GM12865 (cell line): ENCODE measurements at regions not wholly inside any gene's neighbourhood (a gene's known extent, or its start where the extent isn't known, plus 50 kb on each side); places are given as distances from the start of the nearest gene placed in this dataset.

Source experiments
- DNase-seq: peaks from one replicate; pipeline ENCODE4 v3.0.0; 2010; ENCODE audit warnings: low read depth
- H3K4me3 ChIP-seq: 2 replicates; pipeline ENCODE4 v1.5.1; 2011; ENCODE audit warnings: mild to moderate bottlenecking, low read depth, low read length, control low read depth
- TF ChIP-seq, protein P1 (sequence below): IDR thresholded peaks from 2 replicates; pipeline ENCODE4 v1.5.1; 2011; ENCODE audit warnings: low read length, control low read depth, low read depth, inconsistent platforms; ENCODE audit not compliant: insufficient read depth; ENCODE audit errors: missing control alignments

DNA sequence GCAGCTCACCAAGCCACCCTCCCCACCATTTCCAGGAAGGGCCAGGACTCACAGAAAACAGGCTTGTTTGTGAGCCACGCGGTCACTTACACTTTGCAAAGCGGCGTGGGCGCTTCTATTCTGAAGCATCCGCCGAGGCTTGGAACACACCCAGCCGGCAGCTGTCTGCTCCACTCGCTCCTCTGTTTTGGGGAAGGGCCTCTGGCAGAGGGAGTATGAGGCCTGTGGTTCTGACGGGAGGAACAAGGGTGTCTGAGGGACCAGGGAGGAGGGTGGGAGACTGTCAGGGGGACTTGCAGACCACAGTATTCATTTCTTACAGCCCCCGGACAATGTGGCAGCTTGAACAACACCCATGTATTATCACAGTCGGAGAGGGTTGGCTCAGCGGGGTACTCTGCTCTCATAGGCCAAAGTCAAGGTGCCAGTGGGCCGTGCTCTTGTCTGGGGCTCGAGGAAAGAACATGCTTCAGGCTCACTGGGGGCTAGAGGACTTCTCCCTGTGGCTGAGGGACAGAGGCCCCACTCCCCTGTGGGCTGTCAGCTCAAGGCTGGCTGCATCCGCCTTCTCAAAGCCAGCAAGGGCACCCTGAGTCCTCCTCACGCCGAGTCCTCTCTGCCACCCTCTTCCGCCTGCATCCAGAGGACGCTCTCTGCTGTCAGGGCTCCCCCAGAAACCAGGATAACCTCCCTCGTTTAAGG is 60.4 kb upstream of the FAM20C start:
- no peak overlapping the region for H3K4me3 ChIP-seq
- TF ChIP-seq, protein P1, sequence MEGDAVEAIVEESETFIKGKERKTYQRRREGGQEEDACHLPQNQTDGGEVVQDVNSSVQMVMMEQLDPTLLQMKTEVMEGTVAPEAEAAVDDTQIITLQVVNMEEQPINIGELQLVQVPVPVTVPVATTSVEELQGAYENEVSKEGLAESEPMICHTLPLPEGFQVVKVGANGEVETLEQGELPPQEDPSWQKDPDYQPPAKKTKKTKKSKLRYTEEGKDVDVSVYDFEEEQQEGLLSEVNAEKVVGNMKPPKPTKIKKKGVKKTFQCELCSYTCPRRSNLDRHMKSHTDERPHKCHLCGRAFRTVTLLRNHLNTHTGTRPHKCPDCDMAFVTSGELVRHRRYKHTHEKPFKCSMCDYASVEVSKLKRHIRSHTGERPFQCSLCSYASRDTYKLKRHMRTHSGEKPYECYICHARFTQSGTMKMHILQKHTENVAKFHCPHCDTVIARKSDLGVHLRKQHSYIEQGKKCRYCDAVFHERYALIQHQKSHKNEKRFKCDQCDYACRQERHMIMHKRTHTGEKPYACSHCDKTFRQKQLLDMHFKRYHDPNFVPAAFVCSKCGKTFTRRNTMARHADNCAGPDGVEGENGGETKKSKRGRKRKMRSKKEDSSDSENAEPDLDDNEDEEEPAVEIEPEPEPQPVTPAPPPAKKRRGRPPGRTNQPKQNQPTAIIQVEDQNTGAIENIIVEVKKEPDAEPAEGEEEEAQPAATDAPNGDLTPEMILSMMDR, result no peak
- DNase-seq, result no peak

DNA sequence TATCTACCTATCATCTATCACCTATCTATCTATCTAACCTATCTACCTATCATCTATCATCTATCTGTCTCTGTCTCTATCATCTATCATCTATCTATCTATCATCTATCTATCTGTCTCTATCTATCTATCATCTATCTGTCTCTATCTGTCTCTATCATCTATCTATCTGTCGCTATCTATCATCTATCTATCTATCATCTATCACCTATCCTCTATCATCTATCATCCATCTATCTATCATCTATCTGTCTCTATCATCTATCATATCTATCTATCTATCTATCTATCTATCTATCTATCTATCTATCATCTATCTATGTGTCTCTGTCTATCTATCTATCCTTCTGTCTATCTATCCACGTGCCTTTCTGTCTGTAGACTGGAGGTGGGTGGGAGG is 59.5 kb upstream of the FAM20C start:
- DNase-seq, result no peak
- TF ChIP-seq, protein P1, result no peak

DNA sequence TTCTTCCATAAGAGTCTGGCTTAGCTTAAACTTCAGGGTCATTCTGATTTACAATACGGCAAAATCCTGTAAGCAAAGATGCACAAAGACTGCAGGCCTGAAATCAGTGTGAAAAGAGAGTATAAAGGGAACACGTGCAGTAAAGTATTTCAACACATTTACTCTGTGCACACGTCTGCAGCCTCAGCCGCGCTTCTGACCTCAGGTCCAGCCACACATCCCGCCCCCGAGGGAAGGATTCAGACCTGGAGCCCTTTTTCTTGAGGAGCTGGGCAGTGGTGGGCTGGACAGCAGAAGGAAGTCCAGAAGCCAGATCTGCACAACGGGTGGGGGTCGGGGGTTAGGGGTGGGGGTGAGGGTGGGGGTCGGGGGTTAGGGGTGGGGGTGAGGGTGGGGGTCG is 58.9 kb upstream of the FAM20C start:
- TF ChIP-seq, protein P1, result no peak
- no peak overlapping the region for H3K4me3 ChIP-seq
- no peak for DNase-seq

More for the DNA sequence above, 59.5 kb upstream of the FAM20C start:
- no peak overlapping the region for H3K4me3 ChIP-seq

DNA sequence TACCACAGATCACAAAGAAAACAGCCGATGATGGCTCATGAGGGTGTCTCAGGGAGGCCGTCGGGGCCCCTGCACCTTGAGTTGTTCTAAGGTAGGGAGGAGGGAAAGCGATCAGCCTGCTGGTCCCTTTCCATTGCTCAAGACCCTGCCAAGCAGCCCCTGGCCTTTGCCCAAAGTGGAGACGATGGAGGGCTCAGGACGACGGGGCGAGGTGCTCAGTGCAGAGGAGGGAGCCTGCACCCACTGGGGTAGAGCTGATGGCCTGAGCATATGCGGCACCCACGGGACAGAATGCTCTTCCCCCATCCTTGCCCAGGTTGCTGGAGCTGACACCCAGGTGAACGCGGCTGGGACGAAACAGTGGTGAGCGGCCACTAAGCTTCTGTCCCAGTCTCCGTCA is 58.3 kb upstream of the FAM20C start:
- no peak for DNase-seq
- H3K4me3 ChIP-seq, result no peak overlapping the region
- TF ChIP-seq, protein P1, result no peak

DNA sequence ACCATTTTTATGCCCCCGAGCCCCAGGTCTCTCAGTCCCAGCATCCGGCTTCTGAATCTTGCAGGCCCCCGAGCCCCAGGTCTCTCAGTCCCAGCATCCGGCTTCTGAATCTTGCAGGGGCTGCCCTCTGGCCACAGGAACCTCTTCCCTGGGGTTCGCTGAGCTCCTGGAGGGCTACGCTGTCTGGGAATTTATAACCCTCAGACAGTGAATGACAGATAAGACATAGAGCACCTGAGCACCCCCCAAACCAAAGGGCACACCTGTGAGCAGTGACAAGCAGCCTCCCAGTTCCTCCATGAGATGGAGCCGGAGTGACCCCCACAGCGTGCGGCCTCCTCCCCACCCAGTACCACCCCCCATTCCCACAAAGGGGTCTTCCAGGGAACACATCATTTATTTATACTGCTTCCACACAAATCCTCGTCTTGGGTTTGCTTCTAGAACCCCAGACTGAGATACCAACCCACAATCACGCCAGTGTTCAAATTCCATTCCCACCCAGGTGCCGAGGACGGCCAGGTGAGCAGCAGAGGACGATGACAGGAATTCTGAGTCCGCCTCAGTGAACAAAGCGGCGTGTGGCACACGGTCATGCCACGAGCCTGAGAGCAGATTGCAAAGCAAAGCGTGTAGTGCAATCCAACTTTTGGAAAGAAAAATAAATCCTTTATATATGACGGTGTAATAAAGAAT is 57.7 kb upstream of the FAM20C start:
- no peak for DNase-seq
- TF ChIP-seq, protein P1, result no peak

DNA sequence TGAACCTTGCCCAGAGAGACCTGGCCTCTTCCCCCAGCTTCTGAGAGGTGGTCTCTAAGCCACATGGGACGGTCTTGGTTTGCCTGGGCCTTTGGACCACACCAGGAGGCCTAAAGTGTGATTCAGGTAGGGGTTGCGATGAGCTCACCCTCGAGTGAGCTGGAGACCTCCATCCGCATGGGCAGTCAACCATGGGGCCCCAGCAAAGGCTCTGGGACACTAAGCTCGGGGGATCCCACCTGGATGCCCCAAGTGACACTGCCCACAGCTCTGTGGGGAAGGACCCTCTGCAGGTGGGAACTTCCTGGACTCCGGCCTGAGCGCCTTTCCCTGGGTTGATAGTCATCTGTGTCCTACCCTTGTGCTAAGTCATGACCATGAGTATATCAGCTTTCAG is 57.1 kb upstream of the FAM20C start:
- TF ChIP-seq, protein P1, result no peak
- no peak for DNase-seq
- H3K4me3 ChIP-seq, result no peak overlapping the region

More for the DNA sequence above, 57.7 kb upstream of the FAM20C start:
- H3K4me3 ChIP-seq, result no peak overlapping the region
